ENCODE measurements at regions not wholly inside any gene's neighbourhood (a gene's known extent, or its start where the extent isn't known, plus 50 kb on each side); places are given as distances from the start of the nearest gene placed in this dataset.

- Histone ChIP-seq H3K27ac (no peak overlapping the region), H3K4me1 (no peaks in the 10 kb centered on the region), H3K27me3 (no peaks in the 10 kb centered on the region), H3K4me3 (no peak overlapping the region), H3K9me3 (no peaks in the 10 kb centered on the region), H3K36me3 (no peaks in the 10 kb centered on the region)
- FAIRE-seq (no peak), DNase-seq (no peak), ATAC-seq (no peak)
- WGBS, 2 donors, result 75 to 84% methylated on average over 8 of the region's 8 CpGs
- intact Hi-C loops (cut with DNase I), result no loop called here
- TF ChIP-seq CTCF (IDR thresholded peaks at IDR 0.05), result no peak
Observed at GRCh38 chr4:176507845-176508533, 188.2 kb downstream of the SPCS3 start.

- TF ChIP-seq CTCF (IDR thresholded peaks at IDR 0.05), result no peak
- H3K4me3 ChIP-seq, result no peak overlapping the region
- no peak for ATAC-seq
- DNase-seq, result no peak
- H3K27ac ChIP-seq, result no peak overlapping the region
- no peaks in the 10 kb centered on the region for H3K36me3 ChIP-seq
- intact Hi-C loops (cut with DNase I), result no loop called here
- WGBS, 2 donors, result 33 to 40% methylated on average over 4 of the region's 4 CpGs
- no peaks in the 10 kb centered on the region for H3K4me1 ChIP-seq
- FAIRE-seq, result no peak
- no peaks in the 10 kb centered on the region for H3K27me3 ChIP-seq
- H3K9me3 ChIP-seq, result no peaks in the 10 kb centered on the region
Observed at GRCh38 chr4:176508780-176509331, 189.1 kb downstream of the SPCS3 start.

- Histone ChIP-seq H3K4me1 (no peaks in the 10 kb centered on the region), H3K36me3 (no peaks in the 10 kb centered on the region), H3K27ac (no peak overlapping the region), H3K27me3 (peaks cover 0 to 4% (median 2%) of the 10 kb centered on the region in 4 donors), H3K9me3 (no peaks in the 10 kb centered on the region), H3K4me3 (no peak overlapping the region)
- intact Hi-C loops (cut with DNase I), result no loop called here
- FAIRE-seq (no peak), ATAC-seq (no peak), DNase-seq (no peak)
- TF ChIP-seq CTCF (IDR thresholded peaks at IDR 0.05), result no peak
- 20 to 32% methylated on average over 2 of the region's 2 CpGs for WGBS, 2 donors
Observed at GRCh38 chr4:176525576-176525975, 205.8 kb downstream of the SPCS3 start.

- no peak for TF ChIP-seq CTCF (IDR thresholded peaks at IDR 0.05)
- Histone ChIP-seq H3K36me3 (no peaks in the 10 kb centered on the region), H3K27ac (no peak overlapping the region), H3K4me3 (no peak overlapping the region), H3K9me3 (no peaks in the 10 kb centered on the region), H3K27me3 (peaks cover 0 to 4% (median 2%) of the 10 kb centered on the region in 4 donors), H3K4me1 (no peaks in the 10 kb centered on the region)
- FAIRE-seq (no peak), DNase-seq (no peak), ATAC-seq (no peak)
- intact Hi-C loops (cut with DNase I), result no loop called here
- 33 to 35% methylated on average over 5 of the region's 5 CpGs for WGBS, 2 donors
Observed at GRCh38 chr4:176526704-176527103, 206.9 kb downstream of the SPCS3 start.

GRCh38 chr4:176529574-176529973 is 209.8 kb downstream of the SPCS3 start:
- intact Hi-C loops (cut with DNase I), result no loop called here
- H3K27me3 ChIP-seq, result peaks cover 0 to 4% (median 2%) of the 10 kb centered on the region in 4 donors
- DNase-seq, result no peak
- ATAC-seq, result no peak
- H3K9me3 ChIP-seq, result no peaks in the 10 kb centered on the region
- no peaks in the 10 kb centered on the region for H3K36me3 ChIP-seq
- H3K4me3 ChIP-seq, result no peak overlapping the region
- no peaks in the 10 kb centered on the region for H3K4me1 ChIP-seq
- no peak overlapping the region for H3K27ac ChIP-seq
- no peak for TF ChIP-seq CTCF (IDR thresholded peaks at IDR 0.05)
- FAIRE-seq, result no peak

Data from pancreas (tissue), 10 donors.